Ishikawa (cell line): ENCODE measurements at regions not wholly inside any gene's neighbourhood (a gene's known extent, or its start where the extent isn't known, plus 50 kb on each side); places are given as distances from the start of the nearest gene placed in this dataset.

Experiments
- CEBPB ChIP-seq: IDR thresholded peaks from 2 replicates; pipeline ENCODE4 v1.6.1; 2012
- CREB1 ChIP-seq: IDR thresholded peaks from 2 replicates; pipeline ENCODE4 v1.6.1; 2012; ENCODE audit warnings: low read depth
- EGR1 ChIP-seq: IDR thresholded peaks from 2 replicates; pipeline ENCODE4 v1.6.1; 2012
- EP300 ChIP-seq: IDR thresholded peaks from 2 replicates; pipeline ENCODE4 v1.6.1; 2012; ENCODE audit warnings: borderline replicate concordance
- FOXM1 ChIP-seq: IDR thresholded peaks from 2 replicates; pipeline ENCODE4 v1.6.1; 2012; ENCODE audit warnings: low read depth, borderline replicate concordance
- MAX ChIP-seq: IDR thresholded peaks from 2 replicates; pipeline ENCODE4 v1.6.1; 2012
- NFIC ChIP-seq: IDR thresholded peaks from 2 replicates; pipeline ENCODE4 v1.6.1; 2012
- RAD21 ChIP-seq: IDR thresholded peaks from 2 replicates; pipeline ENCODE4 v1.6.1; 2012; ENCODE audit warnings: low read depth
- TAF1 ChIP-seq: IDR thresholded peaks from 2 replicates; pipeline ENCODE4 v1.6.1; 2012; ENCODE audit warnings: low read depth, mild to moderate bottlenecking

- TF ChIP-seq EP300, result no peak
- TF ChIP-seq TAF1, result no peak
- TF ChIP-seq CREB1, result no peak
- no peak for TF ChIP-seq MAX
- TF ChIP-seq NFIC, result no peak
- no peak for TF ChIP-seq RAD21
- TF ChIP-seq EGR1, result no peak
- no peak for TF ChIP-seq FOXM1
- no peak for TF ChIP-seq CEBPB
Observed at GRCh38 chr10:28743576-28743975, 66.3 kb downstream of the BAMBI start.
